ENCODE measurements at regions not wholly inside any gene's neighbourhood (a gene's known extent, or its start where the extent isn't known, plus 50 kb on each side); places are given as distances from the start of the nearest gene placed in this dataset.

DNA sequence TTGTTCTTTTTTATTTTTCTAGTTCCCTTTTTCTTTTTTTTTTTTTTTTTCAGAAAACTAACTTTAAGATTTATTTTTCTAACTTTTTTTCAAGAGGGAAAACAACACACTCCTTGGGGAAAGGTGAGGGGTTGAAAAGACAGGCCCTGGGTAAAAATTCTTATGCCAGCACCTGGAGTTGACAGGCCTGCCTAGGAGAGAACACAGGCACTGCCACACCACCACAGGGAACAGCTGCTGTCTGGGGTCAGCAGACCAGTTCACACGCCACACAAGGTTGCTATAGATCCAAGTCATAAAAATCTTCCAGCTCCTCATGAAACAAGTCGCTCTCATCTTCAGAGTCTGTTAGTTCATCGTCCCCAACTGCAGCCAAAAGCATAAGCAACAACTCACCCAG, 246.4 kb downstream of the C12orf50 start:
- no peak for DNase-seq

DNA sequence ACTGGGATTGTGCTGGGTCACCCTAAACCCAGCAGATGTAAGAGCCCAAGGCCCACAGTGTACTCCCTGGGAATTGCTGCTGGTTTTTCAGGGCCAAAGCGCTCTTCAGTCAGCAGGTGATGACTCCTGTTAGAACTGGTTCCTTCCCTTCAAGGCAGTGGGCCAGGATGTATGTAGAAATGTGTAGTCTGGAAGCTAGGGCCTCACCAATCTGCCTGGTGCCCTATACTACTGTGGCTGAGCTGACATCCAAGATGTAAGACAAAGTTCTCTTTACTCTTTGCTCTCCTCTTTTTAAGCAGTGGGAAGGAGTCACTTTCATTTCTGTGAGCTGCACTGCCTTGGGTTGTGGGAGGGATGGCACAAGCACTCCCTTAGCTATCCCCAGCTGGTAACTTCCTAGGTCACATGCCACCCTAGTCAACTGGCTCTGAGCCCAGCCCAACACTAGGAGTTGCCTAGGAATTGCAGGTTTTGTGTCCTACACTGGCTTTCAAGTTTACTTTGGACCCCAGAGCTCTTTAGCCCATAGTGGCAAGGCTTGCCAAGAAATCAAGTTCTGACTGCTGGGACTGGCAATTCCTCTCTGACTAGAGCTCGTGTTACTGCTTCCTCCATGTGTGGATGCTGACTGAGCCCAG, 249.2 kb downstream of the C12orf50 start:
- DNase-seq: no peak

DNA sequence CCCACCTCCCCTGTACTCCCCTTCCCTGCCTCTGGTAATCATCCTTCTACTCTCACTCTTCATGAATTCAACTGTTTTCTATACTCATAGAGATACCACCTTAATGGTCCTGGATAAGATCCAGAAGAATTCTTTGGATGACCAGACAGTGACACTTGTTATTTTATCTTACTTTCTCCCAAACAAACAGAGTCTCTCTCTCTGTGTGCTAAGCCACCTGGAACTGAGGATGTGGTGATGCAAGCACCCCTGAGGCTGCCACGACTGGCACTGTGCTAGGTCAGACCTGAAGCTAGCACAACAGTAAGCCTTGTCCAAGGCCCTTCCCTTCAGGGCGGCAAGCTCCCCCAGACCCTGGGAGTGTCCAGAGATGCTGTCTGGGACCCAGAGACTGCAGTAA, 250.2 kb downstream of the C12orf50 start:
- no peak for DNase-seq

DNA sequence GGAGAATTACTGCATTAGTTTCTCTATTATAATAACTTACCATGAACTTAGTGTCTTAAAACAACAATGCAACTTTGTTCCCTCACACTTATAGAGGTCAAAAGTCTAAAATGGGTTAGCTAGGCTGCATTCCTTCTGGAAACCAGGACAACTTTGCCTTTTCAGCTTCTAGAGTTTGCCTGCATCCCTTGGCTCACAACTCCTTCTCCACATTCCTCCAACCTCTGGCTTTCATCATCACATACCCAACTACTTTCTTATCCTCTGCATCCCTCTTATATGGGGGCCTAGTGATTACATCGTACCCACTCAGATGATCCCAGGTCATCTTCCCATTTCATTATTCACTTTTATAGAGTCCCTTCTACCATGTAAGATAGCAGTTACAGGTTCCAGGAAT, 251.1 kb downstream of the C12orf50 start:
- DNase-seq: no peak

DNA sequence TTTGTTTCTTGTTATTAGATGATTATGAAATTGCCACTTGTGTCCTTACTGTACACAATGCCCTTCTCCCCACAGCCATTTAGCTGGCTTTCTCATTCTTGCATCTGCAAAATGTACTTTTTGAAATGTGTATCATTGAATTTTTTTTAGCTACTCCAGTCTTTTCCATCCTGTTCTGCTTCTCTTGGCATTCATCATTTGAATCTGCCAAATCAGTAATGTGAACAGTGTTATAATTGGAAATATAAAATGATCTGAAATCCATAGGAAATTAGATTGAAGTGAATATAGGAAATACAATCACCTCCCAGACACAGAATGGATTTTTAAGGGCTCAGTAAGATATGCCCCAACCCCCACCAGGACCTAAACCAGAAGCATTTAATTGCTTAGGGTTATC, 253.4 kb downstream of the C12orf50 start:
- DNase-seq: no peak

DNA sequence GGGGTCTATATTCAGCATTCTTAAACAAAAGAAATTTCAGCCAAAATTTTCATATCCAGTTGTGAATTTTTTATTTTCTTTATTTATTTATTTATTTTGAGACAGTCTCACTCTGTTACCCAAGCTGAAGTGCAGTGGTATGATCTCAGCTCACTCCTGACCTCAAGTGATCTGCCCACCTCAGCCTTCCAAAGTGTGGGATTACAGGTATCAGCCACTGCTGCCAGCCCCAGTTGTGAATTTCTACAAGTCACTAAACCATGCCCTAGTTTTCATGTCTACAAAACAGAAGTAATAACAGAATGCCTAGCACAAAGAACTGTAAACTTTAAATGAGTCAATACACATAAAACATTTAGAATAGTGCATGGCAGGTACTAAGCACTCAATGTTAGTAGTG, 254.2 kb downstream of the C12orf50 start:
- no peak for DNase-seq

DNA sequence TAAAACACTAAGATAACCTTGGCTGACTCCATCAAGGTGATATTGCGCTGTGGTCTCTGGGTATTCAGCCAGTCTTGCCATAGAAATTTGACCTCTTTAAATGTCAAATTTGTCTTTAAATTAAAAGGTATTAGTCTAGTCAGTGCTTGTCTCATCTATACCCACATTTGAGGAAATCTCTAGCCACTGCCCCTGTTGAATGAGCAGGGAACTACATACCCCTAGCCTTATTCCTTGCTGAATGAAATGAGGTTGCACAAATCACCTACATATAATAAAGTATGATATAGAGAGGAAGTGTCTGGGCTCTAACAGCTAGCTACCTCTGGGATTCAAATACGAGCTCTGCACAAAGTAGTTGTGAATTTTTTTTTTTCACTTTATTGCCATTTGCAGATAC, 256.8 kb downstream of the C12orf50 start:
- DNase-seq: no peak

DNA sequence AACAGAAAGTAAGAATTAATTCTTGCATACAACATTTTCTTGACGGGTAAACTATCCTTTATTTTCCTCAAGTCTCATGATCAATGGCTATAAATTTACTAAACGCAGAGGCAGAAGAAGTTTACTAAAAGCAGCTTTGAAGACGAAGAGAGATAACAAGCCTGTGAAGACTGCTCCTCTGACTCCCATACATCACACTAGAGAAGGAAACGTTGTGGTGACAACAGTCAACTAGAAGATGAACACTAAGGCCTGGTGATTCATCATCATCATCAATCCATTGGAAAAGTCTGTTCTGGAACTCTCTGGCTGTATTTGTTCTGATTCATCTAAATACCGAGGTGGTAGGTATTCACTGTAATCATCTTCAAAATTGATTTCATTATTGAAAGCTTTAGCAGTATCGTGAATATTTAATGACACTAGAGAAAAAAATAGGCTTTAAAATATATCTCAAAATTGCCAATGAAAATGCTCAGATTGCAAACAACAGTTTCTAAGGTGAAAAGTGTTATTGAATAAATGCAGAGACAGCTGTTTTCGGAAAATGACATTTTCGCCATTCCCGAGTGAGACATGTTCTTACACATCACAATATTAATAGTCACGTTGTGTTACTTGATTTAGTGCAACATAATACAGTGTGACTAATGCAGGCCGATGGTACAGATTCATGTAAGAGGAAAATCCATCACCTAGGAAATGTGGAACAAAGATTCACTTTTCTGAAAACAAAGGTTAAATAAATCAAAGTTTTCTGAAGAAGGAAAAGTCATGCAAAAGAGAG, 260.5 kb downstream of the C12orf50 start:
- no peak for DNase-seq

DNA sequence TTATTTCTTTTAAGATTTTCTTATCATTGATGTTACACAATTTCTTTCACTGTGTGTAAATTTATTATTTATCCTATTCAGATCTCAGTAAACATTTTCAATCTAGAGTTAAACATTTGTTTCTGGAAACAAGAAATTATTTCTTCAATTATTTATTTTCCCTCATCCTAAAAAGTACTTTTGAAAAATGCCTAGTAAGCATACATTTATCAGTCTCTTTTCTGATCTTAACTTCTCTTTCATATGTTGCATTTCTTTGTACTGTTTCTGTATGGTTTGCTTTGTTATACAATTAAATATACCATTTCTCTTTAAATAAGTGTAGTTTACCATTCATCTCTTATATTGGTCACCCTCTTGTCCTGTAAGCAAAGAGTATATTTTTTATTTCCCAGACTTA, 263.2 kb downstream of the C12orf50 start:
- DNase-seq: no peak

DNA sequence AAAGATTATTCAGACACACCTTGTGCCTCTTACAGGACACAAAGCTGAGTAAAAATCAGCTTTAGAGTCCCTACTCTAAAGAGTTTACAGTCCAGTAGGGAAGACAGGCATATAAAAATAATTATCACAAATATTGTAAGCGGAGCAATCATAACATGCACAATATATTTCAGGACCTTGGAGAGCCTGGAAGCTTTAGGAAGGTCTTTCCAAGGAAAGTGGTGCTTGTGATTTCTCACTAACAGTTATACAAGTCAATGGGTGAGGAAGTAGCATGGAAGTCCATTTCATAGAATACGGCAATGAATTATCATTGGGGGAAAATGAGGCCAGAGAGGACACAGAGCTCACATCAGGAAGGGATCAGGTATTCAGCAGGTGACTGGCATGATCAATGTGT, 268.3 kb downstream of the C12orf50 start:
- DNase-seq: no peak

DNA sequence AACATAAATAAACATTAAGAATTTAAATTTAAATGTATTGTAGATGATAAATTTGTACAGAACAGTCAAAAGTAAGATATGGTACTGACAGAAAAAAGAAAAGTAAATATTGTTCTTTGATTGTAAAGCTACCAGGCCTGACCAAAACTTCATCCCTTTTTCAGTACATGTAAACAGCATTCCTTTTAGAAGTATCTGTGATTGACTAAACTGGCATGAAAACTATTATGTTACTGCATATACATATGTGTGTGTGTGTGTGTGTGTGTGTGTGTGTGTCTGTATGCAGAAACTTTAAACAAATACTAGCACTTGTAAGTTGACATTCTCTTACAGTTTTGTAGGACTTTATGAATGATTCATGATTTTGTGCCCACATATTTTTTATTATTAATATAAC, 270.9 kb downstream of the C12orf50 start:
- DNase-seq: no peak

DNA sequence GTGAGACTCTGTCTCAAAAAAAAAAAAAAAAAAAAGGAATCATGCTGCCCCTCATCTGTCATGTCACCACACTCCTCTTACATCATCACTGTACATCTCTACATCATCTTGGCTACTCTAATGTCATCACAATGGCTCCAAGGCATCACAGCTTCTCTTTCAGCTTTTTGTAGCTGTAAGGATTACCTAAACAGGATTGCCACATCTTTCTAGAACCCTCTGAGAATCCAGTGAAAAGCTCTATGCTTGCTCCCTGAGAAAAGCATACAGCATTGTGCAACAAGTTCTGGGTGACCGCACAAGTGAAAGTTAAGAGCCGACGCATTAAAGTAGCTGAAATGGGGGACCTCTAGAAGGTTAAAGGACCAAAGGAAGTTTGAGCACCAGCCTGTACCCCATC, 272.5 kb downstream of the C12orf50 start:
- no peak for DNase-seq

DNA sequence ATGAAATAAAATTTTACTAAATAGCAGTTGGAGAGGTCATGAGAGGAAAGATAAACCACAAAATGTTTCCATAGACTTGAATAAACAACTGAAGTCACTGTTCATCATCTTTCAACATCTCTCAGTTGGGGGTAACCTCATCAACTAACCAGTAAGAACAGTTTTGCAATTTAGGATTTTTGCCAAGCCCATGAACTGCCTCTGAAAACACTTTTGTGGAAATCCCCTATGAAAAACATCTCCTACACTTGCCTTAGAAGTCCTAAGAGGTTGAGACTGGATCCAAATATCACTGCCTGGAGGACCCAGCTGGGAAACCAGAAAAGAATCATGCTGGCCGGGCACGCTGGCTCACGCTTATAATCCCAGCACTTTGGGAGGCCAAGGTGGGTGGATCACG, 273.1 kb downstream of the C12orf50 start:
- no peak for DNase-seq

DNA sequence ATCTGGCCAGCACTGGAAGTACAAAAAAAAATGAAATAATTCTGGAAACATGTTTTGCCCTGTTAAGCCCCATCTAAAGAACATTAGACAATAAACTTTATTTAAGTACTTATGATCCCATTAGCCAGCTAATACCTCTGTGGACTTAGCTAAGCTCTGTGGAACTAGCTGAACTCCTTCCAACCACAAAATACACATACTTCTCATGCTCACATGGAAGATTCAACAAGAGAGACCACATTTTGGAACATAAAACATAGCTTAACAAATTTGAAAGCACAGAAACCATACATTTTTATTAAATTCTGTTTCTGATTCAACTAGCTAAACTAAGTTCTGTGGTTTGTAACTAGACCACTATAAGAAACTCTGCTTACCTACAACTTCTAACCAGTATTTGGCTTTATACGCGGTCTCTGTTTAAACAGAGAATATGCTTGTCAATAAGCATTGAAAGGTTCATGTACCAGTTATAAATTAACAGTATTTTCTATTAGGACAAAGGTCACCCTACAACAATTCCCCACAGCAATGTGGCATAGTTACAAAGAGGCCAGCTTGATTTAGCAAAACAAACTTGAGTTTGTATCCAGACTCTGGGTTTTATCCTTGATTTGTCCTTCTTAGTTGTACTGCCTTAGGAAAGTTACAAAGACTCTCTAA, 300.1 kb downstream of the C12orf50 start:
- no peak for DNase-seq

DNA sequence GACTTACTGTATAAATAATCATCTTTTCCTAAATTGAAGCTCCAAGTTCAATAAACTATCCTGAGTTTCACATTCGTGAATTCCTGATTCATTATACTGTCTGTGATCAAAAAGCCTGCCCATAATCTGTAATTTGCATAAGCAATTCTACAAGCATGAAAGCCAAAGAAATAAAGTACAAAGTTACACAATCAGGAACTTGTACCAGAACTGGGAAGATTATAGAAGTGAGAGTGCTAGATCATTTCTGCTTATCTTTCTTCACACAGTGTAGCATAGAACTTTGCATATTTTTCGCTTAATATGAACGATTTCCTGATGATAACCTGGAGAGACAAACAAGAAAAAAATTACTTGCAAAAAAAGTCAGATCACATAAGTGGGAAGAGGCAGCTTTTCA, 308.2 kb downstream of the C12orf50 start:
- no peak for DNase-seq

DNA sequence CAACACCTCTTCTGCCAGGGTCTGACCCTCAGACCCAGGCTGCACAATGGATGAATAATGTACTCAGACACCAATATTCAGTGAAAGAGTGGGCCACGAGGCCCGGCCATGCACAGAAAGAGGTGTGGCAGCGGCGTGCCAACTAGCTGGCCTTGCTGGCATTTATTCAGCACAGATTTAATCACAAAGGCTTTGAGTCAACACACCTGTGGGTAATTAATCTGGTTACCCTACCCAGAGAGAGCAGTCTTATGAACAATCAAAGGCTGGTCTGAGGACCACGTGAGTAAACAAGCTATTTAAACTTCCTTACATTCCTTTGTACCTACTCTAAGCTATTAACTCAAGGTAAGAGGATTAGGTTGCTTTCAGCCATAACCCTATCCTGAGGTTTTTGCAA, 324.8 kb downstream of the C12orf50 start:
- DNase-seq: no peak

DNA sequence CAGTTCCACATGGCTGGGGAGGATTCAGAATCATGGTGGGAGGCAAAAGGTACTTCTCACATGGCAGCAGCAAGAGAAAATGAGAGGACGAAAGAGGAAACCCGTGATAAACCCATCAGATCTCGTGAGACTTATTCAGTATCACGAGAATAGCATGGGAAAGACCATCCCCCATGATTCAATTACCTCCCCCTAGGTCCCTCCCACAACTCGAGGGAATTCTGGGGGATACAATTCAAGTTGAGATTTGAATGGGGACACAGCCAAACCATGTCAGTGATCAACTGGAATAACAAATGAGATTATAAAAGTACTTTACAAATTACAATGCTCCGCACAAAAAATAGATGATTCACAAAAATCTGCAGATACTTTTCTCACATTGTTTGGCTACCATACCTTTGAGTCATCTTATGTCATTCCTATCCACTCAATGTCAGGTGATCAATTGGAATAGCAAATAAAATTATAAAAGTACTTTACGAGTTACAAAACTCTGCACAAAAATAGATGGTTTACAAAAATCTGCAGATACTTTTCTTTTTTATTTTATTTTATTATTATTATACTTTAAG, 338.9 kb downstream of the C12orf50 start:
- DNase-seq: no peak

DNA sequence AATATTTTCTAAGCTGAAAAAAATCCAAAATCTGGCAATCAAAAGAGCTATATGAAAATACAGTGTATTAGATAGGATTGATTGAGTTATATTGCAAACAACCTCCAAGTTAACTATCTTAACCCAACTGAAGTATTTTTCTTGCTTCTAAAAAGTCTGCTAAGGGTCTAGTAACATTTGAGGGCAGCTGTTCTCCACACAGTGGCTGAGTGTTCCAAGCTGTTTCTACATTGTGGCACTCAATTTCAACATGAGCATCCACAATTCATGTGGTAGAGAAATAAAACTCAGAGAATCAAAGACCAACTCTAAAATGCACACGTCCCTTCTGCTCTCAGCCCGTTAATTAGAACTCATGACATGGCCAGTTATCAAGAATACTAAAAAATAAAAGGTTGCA, 340.0 kb downstream of the C12orf50 start:
- DNase-seq: no peak

DNA sequence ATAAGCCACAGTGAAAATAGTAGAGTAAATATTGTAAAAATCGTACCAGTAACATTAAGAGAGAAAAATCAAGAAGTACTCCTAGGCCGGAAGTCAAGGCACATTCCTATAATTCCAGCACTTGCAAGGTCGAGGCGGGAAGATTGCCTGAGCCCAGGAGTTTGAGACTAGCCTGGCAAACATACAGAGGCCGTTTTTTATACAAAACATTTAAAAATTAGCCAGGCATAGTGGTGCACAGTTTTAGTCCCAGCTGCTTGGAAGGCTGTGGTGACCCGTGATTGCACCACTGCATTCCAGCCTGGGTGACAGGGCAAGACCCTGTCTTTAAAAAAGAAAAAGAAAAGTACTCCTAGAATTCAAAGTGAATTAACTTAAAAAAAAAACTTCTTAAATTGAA, 341.8 kb downstream of the C12orf50 start:
- no peak for DNase-seq

DNA sequence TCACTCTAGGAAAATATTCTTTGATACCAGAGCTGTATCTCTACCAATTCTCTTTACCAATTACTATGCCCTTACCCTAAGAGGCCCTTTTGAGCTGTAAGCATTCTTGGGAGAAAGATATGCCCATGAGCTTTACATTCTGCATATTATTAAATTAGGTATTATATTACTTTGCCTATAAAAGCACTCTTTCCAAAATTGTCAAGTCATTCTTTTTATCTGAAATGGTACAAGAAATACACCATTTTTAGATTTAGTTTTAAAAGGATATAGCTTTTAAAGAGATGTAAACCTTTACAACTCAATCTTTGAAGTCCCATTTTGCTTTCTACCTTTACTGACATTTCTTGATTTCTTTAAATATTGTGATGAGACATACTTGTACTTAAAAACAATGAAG, 343.5 kb downstream of the C12orf50 start:
- DNase-seq: no peak

DNA sequence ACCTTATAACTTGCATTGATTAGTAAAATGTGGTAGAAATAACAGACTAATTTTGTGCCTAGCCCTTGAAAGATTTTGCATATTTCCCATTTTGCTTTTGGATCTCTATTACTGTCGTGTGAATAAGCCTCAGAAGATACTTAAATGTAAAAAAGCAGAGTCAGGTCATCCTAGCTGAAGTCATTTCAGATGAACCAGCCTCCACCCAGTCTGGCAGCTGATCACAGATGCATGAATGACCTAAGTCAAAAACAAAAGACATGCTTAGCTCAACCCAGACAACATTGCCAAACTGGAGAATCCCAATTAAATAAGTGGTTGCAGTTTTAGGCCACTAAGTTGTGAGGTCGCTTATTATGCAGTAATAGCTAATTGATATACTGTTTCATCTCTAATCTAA, 349.9 kb downstream of the C12orf50 start:
- DNase-seq: no peak

DNA sequence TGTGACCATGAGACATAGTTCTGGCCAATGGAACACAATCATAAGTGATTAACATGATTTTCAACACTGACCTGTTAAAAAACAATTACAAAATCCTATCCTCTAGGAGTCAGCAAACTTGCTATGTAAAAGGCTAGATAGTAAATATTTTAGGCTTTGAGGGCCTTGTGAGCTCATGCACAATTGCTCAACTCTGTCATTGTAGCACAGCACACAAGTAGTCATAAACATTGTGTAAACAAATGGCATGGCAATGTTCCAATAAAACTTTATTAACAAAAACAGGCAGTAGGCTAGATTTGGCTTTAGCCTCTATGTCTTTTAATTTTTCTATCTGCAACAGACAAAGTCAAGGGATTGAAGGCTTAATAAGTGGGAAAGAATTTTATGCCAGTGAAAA, 350.7 kb downstream of the C12orf50 start:
- DNase-seq: no peak

DNA sequence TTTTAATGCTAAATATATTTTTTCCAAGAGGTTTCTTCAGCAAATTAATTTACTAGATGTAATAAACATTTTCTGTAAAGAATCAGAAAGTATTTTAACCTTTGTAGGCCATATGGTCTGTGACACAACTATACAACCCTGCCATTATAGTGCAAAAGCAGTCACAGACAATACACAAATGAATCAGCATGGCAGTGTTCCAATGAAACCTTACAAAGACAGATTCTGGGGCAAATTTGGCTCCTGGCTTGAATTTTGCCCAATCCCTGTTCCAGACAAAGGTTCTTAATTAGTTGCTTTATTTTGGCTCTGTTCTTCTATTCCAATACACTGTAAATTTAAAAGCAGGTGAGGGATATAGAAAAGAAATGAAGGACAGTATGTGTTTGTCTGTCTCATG, 352.5 kb downstream of the C12orf50 start:
- no peak for DNase-seq

DNA sequence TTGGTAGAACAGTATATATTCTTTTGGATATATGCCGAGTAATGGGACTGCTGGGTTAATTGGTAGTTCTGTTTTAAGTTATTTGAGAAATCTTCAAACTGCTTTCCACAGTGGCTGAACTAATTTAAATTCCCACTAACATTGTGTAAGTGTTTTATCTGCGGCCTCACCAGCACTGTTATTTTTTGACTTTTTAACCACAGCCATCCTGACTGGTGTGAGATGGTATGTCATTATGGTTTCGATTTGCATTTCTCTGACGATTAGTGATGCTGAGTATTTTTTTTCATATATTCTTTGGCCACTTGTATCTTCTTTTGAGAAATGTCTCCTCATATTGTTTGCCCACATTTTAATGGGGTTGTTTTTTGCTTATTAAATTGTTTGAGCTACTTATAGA, 357.4 kb downstream of the C12orf50 start:
- no peak for DNase-seq
